Osteoblast (primary cell): ENCODE measurements at regions not wholly inside any gene's neighbourhood (a gene's known extent, or its start where the extent isn't known, plus 50 kb on each side); places are given as distances from the start of the nearest gene placed in this dataset.
"Not testable (repeated sequence)": the region's sequence is repeated elsewhere in the genome, so short reads cannot be mapped to it uniquely, and the experiment has no call there.

Experiments used
- DNase-seq: peaks from one replicate; pipeline ENCODE4 v3.0.0; 2011; ENCODE audit warnings: low spot score, mixed read lengths; ENCODE audit not compliant: insufficient read length; ENCODE audit errors: missing footprints
- H2AFZ ChIP-seq: 2 replicates; pipeline ENCODE4 v1.6.0; 2011; ENCODE audit warnings: mild to moderate bottlenecking, low read length
- H3K27ac ChIP-seq: 2 replicates; pipeline ENCODE4 v1.5.1; 2011; ENCODE audit warnings: mild to moderate bottlenecking, low read depth, low read length, moderate library complexity
- H3K27me3 ChIP-seq: 2 replicates; pipeline ENCODE4 v1.6.0; 2012; ENCODE audit warnings: mild to moderate bottlenecking, control low read depth, inconsistent platforms, low read length, moderate library complexity; ENCODE audit not compliant: insufficient read depth
- H3K36me3 ChIP-seq: 2 replicates; pipeline ENCODE4 v1.5.1; 2011; ENCODE audit warnings: mild to moderate bottlenecking, low read length, control low read depth, moderate library complexity; ENCODE audit not compliant: insufficient read depth
- H3K4me1 ChIP-seq: 2 replicates; pipeline ENCODE4 v1.5.1; 2011; ENCODE audit warnings: mild to moderate bottlenecking, low read length, control low read depth, moderate library complexity; ENCODE audit not compliant: insufficient read depth
- H3K4me2 ChIP-seq: 2 replicates; pipeline ENCODE4 v1.6.0; 2011; ENCODE audit warnings: mild to moderate bottlenecking, low read length; ENCODE audit not compliant: insufficient read depth
- H3K4me3 ChIP-seq: fragments of 200-600 bp; sonication (generic); 3 replicates; pipeline ENCODE4 v1.5.1; 2012; ENCODE audit warnings: mild to moderate bottlenecking, low read length, inconsistent platforms; ENCODE audit not compliant: insufficient read depth
- H3K79me2 ChIP-seq: 2 replicates; pipeline ENCODE4 v1.6.0; 2012; ENCODE audit warnings: mild to moderate bottlenecking, low read length, control low read depth, inconsistent platforms; ENCODE audit not compliant: insufficient read depth
- H3K9me3 ChIP-seq: 2 replicates; pipeline ENCODE4 v1.5.1; 2011; ENCODE audit warnings: low read depth, low read length, control low read depth
- H4K20me1 ChIP-seq: 2 replicates; pipeline ENCODE4 v1.6.0; 2012; ENCODE audit warnings: mild to moderate bottlenecking, low read length, control low read depth; ENCODE audit not compliant: insufficient read depth
- TF ChIP-seq, protein P1 (sequence below): IDR thresholded peaks from 2 replicates; pipeline ENCODE4 v1.5.1; 2011; ENCODE audit warnings: mild to moderate bottlenecking, low read depth, low read length, moderate library complexity; ENCODE audit errors: extremely low read depth

DNA sequence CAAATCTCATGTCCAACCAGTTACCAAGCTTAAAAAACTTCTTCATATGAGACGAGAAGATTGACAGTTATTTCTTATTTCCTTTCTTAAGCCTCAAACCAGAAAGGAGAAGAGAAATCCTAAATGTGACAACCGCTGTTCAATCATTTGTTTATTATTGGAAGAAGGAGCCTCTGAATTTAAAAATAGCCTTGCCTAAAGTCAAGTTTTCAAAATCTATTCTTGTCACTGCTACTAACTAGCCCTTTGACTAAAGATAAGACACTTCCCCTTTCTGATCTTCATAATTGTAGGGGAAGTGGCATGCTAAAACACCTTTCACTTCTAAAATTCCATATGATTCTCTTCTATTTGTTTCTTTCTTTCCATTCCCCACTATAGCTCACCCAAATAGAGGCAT is 106.2 kb upstream of the EMB start:
- TF ChIP-seq, protein P1, sequence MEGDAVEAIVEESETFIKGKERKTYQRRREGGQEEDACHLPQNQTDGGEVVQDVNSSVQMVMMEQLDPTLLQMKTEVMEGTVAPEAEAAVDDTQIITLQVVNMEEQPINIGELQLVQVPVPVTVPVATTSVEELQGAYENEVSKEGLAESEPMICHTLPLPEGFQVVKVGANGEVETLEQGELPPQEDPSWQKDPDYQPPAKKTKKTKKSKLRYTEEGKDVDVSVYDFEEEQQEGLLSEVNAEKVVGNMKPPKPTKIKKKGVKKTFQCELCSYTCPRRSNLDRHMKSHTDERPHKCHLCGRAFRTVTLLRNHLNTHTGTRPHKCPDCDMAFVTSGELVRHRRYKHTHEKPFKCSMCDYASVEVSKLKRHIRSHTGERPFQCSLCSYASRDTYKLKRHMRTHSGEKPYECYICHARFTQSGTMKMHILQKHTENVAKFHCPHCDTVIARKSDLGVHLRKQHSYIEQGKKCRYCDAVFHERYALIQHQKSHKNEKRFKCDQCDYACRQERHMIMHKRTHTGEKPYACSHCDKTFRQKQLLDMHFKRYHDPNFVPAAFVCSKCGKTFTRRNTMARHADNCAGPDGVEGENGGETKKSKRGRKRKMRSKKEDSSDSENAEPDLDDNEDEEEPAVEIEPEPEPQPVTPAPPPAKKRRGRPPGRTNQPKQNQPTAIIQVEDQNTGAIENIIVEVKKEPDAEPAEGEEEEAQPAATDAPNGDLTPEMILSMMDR = no peak

DNA sequence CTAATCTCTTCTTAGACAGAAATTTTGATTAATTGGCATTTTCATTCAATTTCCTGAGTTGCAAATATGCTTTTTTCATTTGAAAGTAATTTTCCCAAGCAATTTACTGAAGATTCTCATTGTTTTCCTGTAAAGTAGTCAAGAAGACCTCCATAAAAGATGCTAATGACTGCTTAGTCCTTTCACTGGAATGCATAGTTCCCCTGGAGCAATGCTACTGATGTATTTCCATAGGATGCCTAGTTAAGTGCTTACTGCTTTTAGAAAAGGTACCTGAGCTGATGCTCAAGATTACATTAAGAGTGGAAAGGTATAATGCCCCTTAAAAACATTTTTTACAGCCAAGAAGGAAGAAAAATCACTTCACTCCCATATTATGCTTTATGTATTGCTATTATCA is 109.2 kb upstream of the EMB start:
- Histone ChIP-seq H3K27ac (no peak overlapping the region), H3K4me3 (no peak overlapping the region), H2AFZ (no peak overlapping the region), H3K27me3 (no peaks in the 10 kb centered on the region), H3K79me2 (no peaks in the 10 kb centered on the region), H3K4me1 (no peaks in the 10 kb centered on the region), H3K36me3 (no peaks in the 10 kb centered on the region), H3K4me2 (no peak overlapping the region), H3K9me3 (no peaks in the 10 kb centered on the region), H4K20me1 (no peaks in the 10 kb centered on the region)
- TF ChIP-seq, protein P1 = no peak
- no peak for DNase-seq

More for the DNA sequence above, 106.2 kb upstream of the EMB start:
- Histone ChIP-seq H2AFZ (no peak overlapping the region), H3K79me2 (no peaks in the 10 kb centered on the region), H3K27me3 (no peaks in the 10 kb centered on the region), H3K4me2 (no peak overlapping the region), H4K20me1 (no peaks in the 10 kb centered on the region), H3K27ac (no peak overlapping the region), H3K9me3 (no peaks in the 10 kb centered on the region), H3K4me3 (no peak overlapping the region), H3K36me3 (no peaks in the 10 kb centered on the region), H3K4me1 (no peaks in the 10 kb centered on the region)
- no peak for DNase-seq

DNA sequence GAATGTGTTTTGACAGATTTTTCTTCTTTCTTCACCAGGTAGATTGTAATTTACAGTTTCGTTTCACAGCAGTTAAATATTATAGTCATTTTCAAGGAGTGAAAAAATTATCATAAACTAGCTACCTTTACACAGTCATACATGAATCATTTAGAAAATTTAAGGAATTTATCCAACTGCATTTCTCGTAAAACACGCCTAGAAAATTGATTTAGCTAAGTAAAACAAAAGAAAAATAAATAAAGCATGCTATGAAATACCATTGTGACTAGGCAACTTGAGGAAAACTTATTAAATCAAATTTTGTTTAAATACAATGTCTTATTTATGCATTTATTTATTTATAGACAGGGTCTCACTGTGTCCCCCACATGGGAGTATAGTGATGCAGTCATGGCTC is 109.9 kb upstream of the EMB start:
- Histone ChIP-seq H2AFZ (no peak overlapping the region), H3K4me2 (no peak overlapping the region), H3K79me2 (no peaks in the 10 kb centered on the region), H3K4me3 (no peak overlapping the region), H4K20me1 (no peaks in the 10 kb centered on the region), H3K9me3 (no peaks in the 10 kb centered on the region), H3K4me1 (no peaks in the 10 kb centered on the region), H3K36me3 (no peaks in the 10 kb centered on the region), H3K27me3 (no peaks in the 10 kb centered on the region), H3K27ac (no peak overlapping the region)
- TF ChIP-seq, protein P1 = no peak
- DNase-seq = no peak

DNA sequence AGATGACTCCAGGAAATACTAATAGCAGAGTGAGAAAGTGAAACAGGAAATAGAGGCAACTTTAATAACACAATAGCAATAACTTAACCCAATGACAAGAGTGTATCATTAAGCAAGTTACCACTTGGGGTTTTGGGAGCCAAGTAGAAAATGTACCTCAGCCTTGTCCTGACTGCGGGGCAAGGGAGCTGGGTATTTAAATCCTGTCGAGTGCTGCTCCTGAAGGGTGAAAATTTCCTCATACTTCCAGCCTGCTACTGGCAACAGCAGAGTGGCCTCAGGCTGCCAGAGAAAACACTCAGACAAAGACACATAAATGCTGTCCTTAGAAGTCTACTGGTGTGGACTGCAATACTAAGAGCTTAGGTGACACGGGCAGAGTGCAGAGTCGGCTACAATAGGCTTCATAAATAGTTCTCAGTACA is 112.5 kb upstream of the EMB start:
- Histone ChIP-seq H3K79me2 (no peaks in the 10 kb centered on the region), H3K4me1 (no peaks in the 10 kb centered on the region), H3K9me3 (no peaks in the 10 kb centered on the region), H2AFZ (peak overlapping the region; percentile 72), H4K20me1 (no peaks in the 10 kb centered on the region), H3K4me2 (peak overlapping the region; percentile 58), H3K36me3 (no peaks in the 10 kb centered on the region), H3K4me3 (peak overlapping the region; percentile 6), H3K27ac (no peak overlapping the region), H3K27me3 (no peaks in the 10 kb centered on the region)
- TF ChIP-seq, protein P1 = no peak
- no peak for DNase-seq

DNA sequence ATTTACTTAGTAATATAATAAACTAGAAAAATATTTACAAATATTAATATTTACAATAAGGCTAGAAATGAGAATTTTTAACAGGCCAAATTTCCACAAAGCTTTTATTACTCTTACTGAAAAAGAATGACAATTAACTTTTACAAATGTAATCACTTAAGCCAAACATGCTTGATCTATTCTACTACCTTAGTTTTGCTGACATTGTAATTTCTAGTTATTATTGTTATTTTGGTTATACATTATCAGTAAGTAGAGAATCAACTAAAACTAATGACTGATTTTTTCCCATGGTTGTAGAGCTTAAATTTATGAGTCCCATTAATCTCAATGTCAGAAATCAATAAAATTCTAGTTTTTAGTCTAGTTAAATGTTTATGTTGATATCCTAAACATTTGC is 107.8 kb upstream of the PARP8 start:
- H3K4me2 ChIP-seq, H3K79me2 ChIP-seq, H3K4me1 ChIP-seq: not testable (repeated sequence)

More for the DNA sequence above, 107.8 kb upstream of the PARP8 start:
- not testable (repeated sequence) for H4K20me1 ChIP-seq, H3K27me3 ChIP-seq, H3K27ac ChIP-seq, H3K9me3 ChIP-seq, DNase-seq, H3K4me3 ChIP-seq, H3K36me3 ChIP-seq, H2AFZ ChIP-seq
